ENCODE measurements at regions not wholly inside any gene's neighbourhood (a gene's known extent, or its start where the extent isn't known, plus 50 kb on each side); places are given as distances from the start of the nearest gene placed in this dataset.
"Not testable (repeated sequence)": the region's sequence is repeated elsewhere in the genome, so short reads cannot be mapped to it uniquely, and the experiment has no call there.

DNA sequence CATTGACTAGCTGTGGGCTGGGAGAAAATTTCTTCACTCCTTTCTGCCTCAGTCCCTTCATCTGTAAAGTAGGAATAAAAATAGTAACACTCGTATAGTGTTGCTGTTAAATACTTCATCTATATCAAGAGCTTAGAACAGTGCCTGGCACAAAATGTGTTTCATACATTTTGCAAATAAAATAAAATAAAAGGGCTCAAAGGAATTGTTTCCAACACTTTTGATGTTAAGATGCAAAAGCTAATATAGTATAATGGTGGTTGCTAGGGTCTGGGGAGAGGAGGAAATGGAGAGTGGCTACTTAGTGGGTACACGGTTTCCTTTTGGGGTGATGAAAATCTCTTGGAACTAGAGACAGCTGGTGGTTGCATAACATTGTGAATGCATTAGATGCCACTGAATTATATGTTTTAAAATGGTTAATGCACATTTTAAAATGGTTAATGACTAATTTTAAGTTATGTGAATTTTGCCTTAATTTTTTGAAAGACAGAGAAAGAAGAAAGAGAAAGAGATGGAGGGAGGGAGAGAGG lies 542.1 kb upstream of the ID2 start:
- DNase-seq (ENCODE audit: low read depth in 2 of 2) = no peak

DNA sequence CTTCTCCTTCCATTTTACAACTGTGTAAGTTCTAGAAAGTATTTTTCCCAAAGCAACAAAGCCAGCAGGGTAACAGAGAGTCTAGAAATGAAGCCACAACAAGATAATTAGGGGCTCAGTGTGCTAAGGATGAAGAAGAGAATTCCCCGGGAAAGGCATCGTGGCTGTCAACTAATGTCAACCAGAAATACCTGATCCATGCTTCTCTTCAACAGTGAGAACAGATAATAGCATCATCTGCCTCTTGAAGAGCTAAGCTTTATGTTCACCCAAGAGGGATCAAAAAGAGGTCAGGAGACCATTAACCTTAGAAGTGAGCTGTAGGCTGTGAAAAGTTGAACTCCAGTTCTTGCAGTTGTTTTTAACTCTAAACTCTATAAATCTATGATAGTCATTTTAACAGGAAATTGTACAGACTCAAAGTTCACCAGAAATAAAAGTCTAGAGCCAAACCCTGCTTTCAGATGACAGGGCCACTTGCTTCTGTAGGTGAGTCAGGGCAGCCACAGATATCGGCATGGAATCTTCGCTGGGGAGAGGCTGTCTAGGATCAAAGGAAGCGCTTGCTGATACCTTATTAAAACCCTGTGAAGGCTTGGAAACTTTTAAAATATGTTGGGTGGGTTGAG lies 540.7 kb upstream of the ID2 start:
- DNase-seq (ENCODE audit: low read depth in 2 of 2) = no peak

DNA sequence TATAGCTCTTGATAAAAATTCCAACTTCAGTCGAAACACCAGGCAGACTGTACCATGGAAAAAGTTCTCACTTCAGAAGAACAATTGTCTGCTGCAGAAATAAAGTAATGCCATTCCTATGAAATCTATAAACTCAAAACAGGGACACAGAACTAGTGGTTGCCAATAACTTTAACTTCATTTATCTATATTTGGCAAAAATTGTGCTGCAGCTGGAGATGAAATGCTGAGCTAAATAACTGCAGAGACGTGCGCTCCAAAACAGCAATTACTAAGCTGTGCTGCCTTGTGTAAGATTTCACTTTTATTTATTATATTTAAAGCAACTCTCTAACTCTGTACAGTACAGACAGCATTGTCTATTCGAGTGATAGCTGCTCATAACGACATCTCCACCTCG lies 540.1 kb upstream of the ID2 start:
- DNase-seq (ENCODE audit: low read depth in 2 of 2) = no peak

DNA sequence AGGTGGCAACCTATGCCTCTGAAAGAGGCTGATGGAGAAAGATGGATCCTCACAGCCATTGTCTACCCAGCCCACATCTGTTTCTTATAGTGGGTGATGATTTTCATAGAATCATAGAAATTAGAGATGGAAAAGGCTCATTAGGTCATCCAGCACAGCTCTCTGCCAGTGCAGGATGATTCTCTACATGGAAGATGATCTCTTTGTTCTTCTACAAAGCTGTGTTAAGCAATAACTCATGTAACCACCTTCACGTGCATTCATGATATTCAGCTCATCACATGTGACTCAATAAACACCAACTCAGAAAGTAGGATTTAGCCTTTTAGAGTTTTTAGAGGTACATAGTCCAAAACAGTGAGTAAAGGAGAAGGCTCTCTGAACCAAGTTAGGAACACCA lies 539.4 kb upstream of the ID2 start:
- DNase-seq (ENCODE audit: low read depth in 2 of 2) = no peak

DNA sequence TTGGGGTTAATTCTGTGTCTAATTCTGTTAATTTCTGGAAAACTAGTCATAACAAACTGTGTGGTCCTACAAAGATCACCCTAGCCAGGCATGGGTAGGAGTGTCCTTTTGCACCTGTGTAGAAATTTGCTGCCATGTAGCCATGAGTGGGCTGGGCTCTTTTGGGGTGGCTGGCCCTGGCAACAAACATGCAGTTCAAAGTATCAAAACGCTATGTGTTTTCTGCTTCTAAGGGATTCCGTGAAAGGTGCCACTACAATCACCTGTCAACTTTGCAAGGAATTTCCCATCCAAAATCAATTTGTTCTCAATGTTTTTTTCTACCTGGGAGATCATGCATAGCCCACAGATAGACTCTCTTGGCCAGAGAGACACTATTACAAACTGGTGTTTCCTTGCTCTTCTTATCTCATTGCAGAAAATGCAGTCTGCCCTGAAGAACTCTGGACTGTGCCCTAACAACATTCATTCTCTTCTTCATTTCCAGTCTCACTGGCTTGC lies 537.7 kb upstream of the ID2 start:
- DNase-seq (ENCODE audit: low read depth in 2 of 2) = no peak

DNA sequence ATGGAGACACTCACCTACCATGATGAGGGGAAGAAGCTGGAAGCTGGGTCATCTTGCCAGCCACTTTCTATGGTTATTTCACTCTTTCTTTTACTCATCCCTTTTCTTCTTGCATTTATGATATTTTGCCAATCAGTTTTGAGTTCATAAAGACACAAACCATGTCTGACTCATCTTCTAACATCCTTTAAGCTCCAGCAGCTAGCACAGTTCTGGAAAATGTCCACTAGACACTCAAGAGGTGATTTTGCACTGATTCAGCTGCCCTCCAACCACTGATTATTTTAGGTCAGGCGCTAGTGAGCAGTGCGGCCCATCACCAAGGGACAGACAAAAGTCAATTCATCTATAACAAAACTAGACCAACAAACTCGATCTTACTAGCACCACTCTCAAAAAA lies 537.1 kb upstream of the ID2 start:
- no peak for DNase-seq (ENCODE audit: low read depth in 2 of 2)

DNA sequence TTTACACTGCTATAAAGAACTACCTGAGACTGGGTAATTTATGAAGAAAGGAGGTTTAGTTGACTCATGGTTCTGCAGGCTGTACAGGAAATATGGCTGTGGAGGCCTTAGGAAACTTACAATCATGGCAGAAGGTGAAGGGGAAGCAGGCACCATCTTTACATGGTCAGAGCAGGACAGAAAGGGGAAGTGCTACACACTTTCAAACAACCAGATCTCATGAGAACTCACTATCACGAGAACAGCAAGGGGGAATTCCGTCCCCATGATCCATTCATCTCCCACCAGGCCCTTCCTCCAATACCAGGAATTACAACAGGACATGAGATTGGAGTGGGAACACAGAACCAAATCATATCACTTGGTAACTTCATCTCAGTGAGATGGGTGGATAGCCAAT lies 536.5 kb upstream of the ID2 start:
- not testable (repeated sequence) for DNase-seq (ENCODE audit: low read depth in 2 of 2)

DNA sequence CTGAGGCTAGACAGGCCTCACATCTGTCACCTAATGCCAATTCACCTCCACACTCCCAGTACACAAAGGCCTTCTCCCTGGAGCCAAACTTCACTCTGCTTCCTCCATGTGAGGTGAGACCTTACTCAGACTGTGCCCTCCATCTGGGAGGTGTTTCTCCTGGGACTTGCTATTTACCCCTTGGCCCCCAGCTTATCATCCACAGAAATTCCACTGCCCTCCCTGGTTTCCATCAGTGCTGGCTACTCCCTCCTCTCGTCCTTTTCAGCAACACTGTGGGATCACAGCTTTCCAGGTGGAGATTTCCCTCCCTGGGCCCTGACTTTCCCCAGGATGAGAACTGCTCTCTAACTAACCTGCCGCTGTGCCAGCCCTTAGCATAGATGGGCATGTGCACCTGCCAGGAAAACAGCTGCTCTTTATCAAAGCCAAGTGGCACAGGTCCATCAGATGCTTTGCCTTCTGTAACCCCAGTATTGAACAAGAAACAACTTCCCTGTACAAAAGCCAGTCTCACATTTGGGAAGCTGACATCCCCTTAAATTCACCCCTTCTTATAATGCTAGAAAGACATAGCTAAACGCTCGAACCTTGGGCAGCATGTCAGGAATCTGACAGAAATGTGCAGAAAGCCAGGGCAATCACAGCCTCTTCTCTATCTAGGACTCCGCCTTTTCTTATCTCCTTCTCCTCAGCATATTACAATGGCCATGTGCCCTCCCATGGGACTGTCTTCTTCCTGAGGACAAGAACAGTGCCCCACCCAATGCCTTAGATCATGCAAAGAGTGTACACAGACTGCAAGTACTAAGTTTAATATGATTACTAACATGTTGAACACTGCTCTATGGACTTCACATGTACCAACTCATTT lies 535.5 kb upstream of the ID2 start:
- DNase-seq (ENCODE audit: low read depth in 2 of 2) = no peak

DNA sequence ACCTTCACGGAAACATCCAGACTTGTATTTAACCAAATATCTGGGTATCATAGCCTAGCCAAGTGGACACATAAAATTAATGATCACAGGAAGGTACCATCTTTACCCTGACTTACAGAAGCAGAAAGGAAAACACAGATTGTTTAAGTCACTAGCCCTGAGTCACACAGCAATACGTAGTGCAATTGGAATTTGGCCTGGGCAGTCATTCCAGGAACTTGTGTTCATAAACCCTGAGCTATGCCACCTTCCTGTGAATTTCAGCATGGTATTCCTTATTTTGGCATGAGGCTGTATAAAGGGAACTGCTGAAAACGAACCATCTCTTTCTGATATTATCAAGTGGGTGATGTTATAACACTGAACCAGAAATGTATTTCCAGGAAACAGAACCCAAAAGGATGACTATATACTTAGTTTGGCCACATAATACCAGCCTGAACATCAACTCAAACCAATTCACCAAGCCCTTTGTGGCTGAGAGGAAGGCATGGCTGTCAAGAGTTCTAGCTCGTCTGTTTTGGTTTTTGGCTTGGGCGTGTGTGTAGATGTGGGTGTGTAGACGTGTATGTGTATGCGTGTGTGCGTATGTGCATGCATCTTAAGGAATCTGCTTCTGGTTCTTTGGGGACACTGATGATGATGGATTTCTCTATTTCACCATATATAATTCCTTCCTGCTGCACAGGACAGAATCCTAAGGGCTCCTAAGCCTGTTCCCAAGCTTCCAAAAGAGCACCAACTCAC lies 533.4 kb upstream of the ID2 start:
- DNase-seq (ENCODE audit: low read depth in 2 of 2) = no peak

DNA sequence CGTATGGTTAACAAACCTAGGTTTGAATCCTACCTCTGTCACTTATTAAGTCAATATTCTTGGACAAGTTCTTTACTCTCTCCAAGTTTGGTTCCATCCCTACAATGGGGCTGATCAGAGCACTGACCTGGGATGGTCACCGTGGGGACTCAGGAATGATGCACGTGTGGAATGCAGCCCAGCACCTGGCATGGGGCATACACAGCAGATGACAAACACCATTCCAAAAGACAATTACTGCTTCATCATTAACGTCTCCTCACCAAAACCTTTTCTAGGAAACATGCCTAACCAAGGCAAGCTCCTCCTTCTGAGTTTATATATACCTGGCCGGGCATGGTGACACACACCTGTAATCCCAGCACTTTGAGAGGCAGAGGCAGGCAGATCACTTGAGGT lies 532.9 kb upstream of the ID2 start:
- no peak for DNase-seq (ENCODE audit: low read depth in 2 of 2)

DNA sequence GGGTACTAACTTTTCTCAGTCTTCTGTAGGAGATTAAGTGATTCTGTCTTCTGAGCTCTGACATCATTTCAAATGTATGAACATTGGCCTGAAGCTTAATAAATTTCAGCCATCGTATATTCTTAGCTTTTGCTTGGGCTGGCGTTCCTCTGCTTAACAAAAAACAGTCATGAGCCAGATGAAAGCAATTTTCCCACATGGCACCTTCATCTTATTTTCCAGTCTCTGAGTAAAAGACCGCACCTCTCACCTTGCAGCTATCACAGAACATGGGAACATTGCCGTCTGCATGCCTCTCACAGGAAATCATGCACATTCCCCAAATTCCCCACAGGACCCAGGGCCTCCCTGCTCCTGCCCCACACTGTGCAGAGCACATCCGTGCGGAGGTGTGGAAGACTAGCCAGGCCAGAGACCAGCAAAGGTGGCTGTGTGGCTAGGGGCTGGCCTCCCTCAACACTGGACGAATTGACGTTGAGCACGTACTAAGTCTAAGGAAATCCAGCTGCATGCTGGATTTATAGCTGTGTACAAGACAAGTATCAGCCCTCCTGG lies 531.8 kb upstream of the ID2 start:
- no peak for DNase-seq (ENCODE audit: low read depth in 2 of 2)

DNA sequence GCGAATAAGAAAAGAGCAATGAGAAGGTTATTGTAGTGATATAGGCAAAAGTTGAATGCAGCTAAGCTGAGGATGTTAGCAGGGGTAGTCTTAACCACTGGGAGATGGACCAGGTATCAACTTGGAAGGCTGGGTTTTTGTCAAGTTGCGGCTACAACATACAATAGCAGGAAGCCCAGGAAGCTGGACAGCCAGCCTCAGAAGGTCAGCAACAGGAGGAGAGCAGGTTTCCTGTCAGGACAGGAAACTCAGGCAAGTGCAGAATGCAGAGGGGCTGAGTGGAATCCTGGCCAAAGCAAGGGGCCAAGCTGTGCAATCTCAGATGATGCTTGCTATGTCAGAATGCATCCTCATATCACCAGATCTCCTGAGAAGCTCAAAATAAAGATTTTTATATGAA lies 530.0 kb upstream of the ID2 start:
- DNase-seq (ENCODE audit: low read depth in 2 of 2) = no peak

DNA sequence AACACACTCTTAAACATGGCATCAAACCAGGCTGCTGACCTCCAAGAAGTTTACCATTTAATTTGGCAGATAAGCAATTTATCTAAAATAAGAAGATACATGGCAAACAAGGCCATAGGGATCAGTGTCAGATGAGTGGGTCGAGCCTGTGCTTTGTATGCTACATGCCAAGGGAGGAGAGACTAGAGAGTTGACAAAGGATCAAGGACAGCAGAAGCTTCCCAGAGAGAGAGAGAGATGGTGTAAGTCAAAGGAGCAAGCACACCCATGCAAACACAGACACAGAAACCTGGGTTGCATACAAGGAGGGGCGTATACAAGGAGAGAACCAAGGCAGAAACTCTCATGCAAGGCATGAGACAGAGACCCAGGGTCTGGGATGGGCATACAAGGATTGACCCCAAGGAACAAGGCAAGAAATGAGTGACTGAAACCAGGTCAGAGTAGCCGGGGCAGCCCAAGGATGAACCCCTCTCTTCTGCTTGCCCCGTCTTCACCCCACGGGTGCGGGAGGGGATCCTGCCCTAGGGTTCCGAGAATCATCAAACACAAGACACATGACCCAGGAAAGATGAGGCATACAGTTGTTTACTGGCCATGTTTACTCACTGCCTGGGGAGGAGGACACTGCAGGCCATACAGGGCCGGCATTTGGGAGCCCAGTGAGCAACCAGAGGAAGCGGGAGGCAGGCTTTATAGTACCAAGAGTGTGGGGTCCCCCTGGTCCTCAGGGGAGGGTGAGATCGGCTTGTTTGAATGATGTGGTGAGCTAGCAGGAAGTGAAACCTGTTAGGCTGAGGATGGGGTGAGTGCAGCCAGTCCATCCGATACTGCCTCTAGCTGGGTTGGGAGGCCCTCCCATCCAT lies 529.2 kb upstream of the ID2 start:
- no peak for DNase-seq (ENCODE audit: low read depth in 2 of 2)

DNA sequence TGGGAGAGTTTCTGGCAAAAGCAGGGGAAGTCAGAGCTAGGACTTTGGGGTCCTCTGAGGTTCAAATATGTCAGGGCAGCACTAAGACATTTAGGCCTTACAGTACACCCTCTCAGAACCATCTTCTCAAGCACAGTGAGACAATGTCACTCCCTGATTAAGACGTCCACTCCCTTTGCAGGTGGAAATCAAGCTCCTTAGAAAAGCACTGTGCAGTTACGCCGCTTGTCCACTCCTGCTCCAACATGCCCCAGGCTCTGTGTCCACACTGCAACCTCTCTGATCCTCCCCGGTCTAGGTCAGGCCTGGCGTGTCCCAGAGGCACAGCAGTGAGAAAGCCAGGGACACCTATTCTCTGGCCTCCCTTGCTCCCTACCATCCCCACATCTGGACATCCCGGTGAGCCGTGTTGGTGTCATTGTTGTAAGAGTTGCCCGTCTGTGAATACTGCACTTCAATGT lies 528.6 kb upstream of the ID2 start:
- DNase-seq (ENCODE audit: low read depth in 2 of 2) = no peak

DNA sequence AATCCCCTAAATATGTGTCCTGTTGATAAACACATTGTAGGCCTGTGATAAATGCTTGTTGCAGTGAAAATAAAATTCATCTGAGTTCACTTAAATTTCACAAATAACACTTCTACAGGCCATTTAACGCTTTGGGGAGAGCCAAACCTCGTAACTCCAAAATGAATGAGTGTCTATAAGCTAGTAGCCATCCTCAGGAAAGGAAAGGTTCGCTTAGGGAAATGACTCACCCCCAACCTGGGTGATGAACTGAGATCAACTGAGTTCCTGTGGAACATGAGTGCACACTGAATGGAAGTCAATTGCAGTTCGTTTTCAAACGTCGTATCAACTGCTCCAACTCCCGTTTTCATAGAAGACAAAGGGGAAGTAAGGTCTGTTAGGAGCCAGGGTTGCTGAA lies 527.6 kb upstream of the ID2 start:
- no peak for DNase-seq (ENCODE audit: low read depth in 2 of 2)

DNA sequence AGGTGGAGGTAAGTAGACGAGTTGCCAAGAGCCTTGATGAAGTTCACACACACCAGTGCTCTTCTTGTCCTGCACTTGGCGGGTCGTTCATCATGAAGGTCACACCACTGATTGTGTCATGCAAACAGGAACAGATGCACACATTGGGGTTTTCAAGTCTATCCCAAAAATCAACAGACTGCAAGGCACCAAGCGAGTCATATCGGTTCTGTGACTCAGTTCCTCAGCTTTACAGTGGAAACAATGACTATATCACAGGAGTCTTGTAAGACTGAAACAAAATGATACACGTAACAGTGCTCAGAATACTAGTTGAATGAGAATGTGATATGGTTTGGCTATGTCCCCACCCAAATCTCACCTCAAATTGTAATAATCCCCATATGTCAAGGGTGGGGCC lies 526.9 kb upstream of the ID2 start:
- peak in 1 of 2 donors; percentile 11 for DNase-seq (ENCODE audit: low read depth in 2 of 2)

DNA sequence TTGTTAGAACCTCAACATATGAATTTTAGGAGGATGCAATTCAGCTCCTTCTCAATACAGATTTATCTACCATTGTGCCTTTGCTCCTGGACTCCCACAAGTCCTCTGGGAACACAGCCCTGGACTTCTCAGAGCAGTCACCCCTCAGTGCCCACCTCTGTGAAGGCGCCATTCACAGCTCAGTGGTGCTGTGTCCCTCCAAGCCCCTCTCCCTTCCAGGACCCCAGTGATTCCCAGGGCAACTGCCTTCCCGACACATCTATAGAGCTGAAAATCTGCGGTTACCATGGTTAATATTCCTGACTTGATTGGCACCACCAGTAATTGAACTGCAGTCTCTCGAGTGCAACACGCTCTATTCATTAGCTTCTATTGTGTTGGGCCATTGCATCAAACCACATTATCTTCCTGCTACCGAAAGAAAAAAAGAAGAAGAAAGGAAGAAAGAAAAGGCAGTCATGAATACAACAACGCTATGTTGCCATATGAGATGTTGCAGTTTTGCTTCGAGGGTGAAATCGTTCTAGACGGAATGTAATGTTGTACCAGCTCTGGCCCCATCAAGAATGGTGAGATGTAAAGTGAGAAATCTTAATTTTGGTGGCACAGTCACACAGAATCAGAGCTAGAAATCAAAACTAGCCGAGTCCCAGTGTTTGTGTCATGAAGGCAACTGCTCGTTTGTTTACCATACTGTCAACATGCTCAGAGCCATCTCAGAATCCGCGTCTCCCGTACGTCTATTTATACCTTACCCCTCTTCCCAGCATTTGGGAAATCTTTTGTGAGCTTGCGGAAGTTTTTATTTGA lies 524.0 kb upstream of the ID2 start:
- no peak for DNase-seq (ENCODE audit: low read depth in 2 of 2)

DNA sequence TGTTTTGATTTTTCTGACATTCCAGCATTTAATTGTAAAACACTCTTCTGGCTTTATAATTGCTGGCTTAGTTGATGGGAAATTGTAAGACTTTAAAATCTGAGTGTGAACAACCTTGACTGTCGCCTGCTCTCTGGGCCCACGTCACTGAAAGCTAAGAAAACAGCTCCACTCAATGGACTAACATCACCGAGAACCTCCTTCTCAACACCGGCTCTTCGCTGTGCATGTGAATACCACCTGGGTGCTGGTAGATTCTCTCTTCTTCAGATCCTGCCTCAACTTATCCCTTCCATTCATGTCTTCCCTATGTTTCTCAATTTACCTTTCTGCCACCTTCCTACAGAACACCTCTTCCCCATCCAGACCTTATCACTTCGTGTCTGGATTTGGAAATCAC lies 523.1 kb upstream of the ID2 start:
- DNase-seq (ENCODE audit: low read depth in 2 of 2) = no peak

DNA sequence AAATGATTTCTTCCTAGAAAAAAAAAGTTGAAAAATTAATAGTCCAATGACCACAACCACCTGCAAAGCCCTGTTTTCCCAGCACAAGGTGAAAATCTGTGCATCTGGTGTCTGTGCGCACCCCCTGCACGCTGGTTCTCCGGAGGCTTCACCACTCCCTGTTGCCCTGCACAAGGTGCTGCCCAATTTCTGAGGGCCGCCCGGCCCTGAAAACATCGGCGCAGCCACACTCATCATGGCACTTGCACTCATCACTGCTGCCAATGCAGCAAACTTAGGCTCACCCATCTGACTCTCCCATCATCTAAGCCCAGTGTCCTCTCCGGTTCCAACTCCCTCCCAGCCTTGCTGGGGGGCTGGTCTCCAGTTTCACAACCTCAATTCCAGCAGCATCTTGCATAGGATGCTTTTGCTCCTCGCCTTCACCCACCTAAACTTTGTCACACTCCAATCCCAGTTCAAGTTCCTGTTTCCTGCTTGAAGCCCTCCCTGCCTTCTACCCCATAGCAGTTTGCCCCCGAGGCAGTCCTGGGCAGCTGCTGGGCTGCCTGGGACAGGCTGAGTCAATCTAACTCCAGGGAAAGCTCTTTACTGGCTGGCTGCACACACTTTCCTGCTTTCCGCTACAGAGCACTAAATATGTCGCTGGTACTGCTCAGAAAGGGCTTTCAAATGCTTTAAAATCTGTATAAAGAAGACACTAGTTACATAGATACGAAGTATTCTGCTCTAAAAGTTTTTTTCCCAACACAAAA lies 522.5 kb upstream of the ID2 start:
- no peak for DNase-seq (ENCODE audit: low read depth in 2 of 2)
